PC-9 (cell line): ENCODE measurements at regions not wholly inside any gene's neighbourhood (a gene's known extent, or its start where the extent isn't known, plus 50 kb on each side); places are given as distances from the start of the nearest gene placed in this dataset.

ENCODE experiments used
- BruUV-seq: library from RNA; stranded (reverse); fragments of 400-500 nt; replicated peaks from 2 replicates; lab custom pipeline; 2021; lab: Mats Ljungman, UMichigan
- CTCF ChIA-PET: fragments of 300-600 bp; sonication (Branson Sonifier 250); formaldehyde crosslinking; loops from one replicate; lab custom pipeline; 2022; ENCODE audit warnings: antibody characterized with exemption; lab: Charles Lee
- POLR2A ChIA-PET: fragments of 300-600 bp; sonication (Branson Sonifier 250); formaldehyde crosslinking; loops from one replicate; lab custom pipeline; 2022; ENCODE audit warnings: antibody characterized with exemption; ENCODE audit not compliant: unreplicated experiment; lab: Charles Lee
- DNase-seq, 2 experiments: peaks; one replicate each; pipeline versions ENCODE4 v3.0.0 to v3.0.0-alpha.2; 2015 to 2022; ENCODE audit warnings: mixed read lengths in 1 of 2
- H2AFZ ChIP-seq: fragments of 200-600 bp; sonication (generic); 2 replicates; pipeline ENCODE4 v1.8.1; 2017; ENCODE audit warnings: antibody characterized with exemption
- H3F3A ChIP-seq: fragments of 200-600 bp; sonication (generic); 2 replicates; pipeline ENCODE4 v1.8.1; 2017; ENCODE audit warnings: antibody characterized with exemption, mild to moderate bottlenecking, low read depth; ENCODE audit not compliant: insufficient read depth
- H3K27ac ChIP-seq: fragments of 200-600 bp; sonication (generic); 2 replicates; pipeline ENCODE4 v1.6.1; 2016; ENCODE audit warnings: mixed run types
- H3K27me3 ChIP-seq: fragments of 200-600 bp; sonication (generic); 2 replicates; pipeline ENCODE4 v1.6.1; 2016; ENCODE audit warnings: low read depth, mixed run types; ENCODE audit not compliant: insufficient read depth
- H3K36me3 ChIP-seq: fragments of 200-600 bp; sonication (generic); 2 replicates; pipeline ENCODE4 v1.6.1; 2016; ENCODE audit warnings: low read depth, mixed run types
- H3K4me1 ChIP-seq: fragments of 200-600 bp; sonication (generic); replicated peaks from 2 replicates; pipeline ENCODE4 v1.6.1; 2016; ENCODE audit warnings: mixed run types; ENCODE audit not compliant: insufficient read depth
- H3K4me2 ChIP-seq: fragments of 200-600 bp; sonication (generic); 2 replicates; pipeline ENCODE4 v1.6.1; 2017; ENCODE audit warnings: mixed run types
- H3K4me3 ChIP-seq: fragments of 200-600 bp; sonication (generic); 2 replicates; pipeline ENCODE4 v1.6.1; 2016; ENCODE audit warnings: mixed run types
- H3K79me2 ChIP-seq: fragments of 200-600 bp; sonication (generic); 2 replicates; pipeline ENCODE4 v1.6.1; 2017; ENCODE audit warnings: low read depth, mixed run types
- H3K9me2 ChIP-seq: fragments of 200-600 bp; sonication (generic); 2 replicates; pipeline ENCODE4 v1.8.1; 2017; ENCODE audit warnings: mild to moderate bottlenecking; ENCODE audit not compliant: insufficient read depth
- H3K9me3 ChIP-seq: fragments of 200-600 bp; sonication (generic); 2 replicates; pipeline ENCODE4 v1.8.1; 2016; ENCODE audit warnings: low read depth; ENCODE audit not compliant: insufficient read depth
- H4K20me1 ChIP-seq: fragments of 200-600 bp; sonication (generic); 2 replicates; pipeline ENCODE4 v1.8.1; 2017; ENCODE audit not compliant: insufficient read depth
- EZH2 ChIP-seq: fragments of 200-600 bp; sonication (generic); IDR thresholded peaks from 2 replicates; pipeline ENCODE4 v1.8.0; 2017; ENCODE audit warnings: antibody characterized with exemption, low read depth
- intact Hi-C: fragments of 100-400 bp; cut with micrococcal nuclease; formaldehyde crosslinking; loops from one replicate; pipeline ENCODE4 v1.10.0; 2022; ENCODE audit not compliant: unreplicated experiment
- TF ChIP-seq, protein P1 (sequence below): fragments of 200-600 bp; sonication (generic); conservative IDR thresholded peaks from 2 replicates; pipeline ENCODE4 v1.6.1; 2017; ENCODE audit warnings: mixed run types, antibody characterized with exemption, mild to moderate bottlenecking, moderate library complexity

DNA sequence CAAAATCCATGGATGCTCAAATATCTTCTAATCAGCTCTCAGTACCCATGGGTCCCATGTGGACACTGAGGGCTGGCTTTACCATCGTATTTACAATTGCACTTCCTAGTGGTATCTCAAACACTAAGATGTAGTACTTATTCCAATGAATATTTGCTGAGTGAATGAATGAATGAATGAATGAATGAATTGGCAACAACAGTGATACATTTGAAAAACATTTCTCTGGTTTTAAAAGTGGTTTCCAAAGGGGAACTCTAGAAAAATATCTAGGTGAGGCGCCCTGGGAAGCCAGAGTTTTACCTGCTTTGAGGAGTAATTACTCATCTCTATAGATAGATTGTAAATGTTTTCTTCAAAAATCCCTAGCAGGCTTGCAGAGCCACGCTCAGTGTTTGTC is 76.6 kb downstream of the CYTL1 start:
- CTCF ChIA-PET: no interaction called here
- Histone ChIP-seq H3K9me2 (no peaks in the 10 kb centered on the region), H4K20me1 (no peaks in the 10 kb centered on the region), H3K4me1 (no peaks in the 10 kb centered on the region), H3K27me3 (peaks cover 11% of the 10 kb centered on the region), H2AFZ (no peak overlapping the region), H3K9me3 (no peaks in the 10 kb centered on the region), H3K36me3 (no peaks in the 10 kb centered on the region), H3K4me2 (no peak overlapping the region), H3K79me2 (no peaks in the 10 kb centered on the region), H3K27ac (no peak overlapping the region), H3F3A (no peaks in the 10 kb centered on the region), H3K4me3 (no peak overlapping the region)
- intact Hi-C loops: no loop called here
- POLR2A ChIA-PET: no interaction called here
- BruUV-seq: no TSS peak
- TF ChIP-seq, protein P1, sequence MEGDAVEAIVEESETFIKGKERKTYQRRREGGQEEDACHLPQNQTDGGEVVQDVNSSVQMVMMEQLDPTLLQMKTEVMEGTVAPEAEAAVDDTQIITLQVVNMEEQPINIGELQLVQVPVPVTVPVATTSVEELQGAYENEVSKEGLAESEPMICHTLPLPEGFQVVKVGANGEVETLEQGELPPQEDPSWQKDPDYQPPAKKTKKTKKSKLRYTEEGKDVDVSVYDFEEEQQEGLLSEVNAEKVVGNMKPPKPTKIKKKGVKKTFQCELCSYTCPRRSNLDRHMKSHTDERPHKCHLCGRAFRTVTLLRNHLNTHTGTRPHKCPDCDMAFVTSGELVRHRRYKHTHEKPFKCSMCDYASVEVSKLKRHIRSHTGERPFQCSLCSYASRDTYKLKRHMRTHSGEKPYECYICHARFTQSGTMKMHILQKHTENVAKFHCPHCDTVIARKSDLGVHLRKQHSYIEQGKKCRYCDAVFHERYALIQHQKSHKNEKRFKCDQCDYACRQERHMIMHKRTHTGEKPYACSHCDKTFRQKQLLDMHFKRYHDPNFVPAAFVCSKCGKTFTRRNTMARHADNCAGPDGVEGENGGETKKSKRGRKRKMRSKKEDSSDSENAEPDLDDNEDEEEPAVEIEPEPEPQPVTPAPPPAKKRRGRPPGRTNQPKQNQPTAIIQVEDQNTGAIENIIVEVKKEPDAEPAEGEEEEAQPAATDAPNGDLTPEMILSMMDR: no peak
- no peak for TF ChIP-seq EZH2
- DNase-seq: no peak

GRCh38 chr4:4945021-4945420 is 74.2 kb downstream of the CYTL1 start:
- no peaks in the 10 kb centered on the region for H3K79me2 ChIP-seq
- no TSS peak for BruUV-seq
- H3K4me2 ChIP-seq: no peak overlapping the region
- no peaks in the 10 kb centered on the region for H4K20me1 ChIP-seq
- DNase-seq: no peak
- no peak overlapping the region for H3K27ac ChIP-seq
- H3K4me1 ChIP-seq: no peaks in the 10 kb centered on the region
- TF ChIP-seq, protein P1: no peak
- TF ChIP-seq EZH2: no peak
- no peaks in the 10 kb centered on the region for H3F3A ChIP-seq
- ChIA-PET POLR2A (no interaction called here), CTCF (no interaction called here)
- intact Hi-C loops: no loop called here
- no peaks in the 10 kb centered on the region for H3K36me3 ChIP-seq
- H3K9me2 ChIP-seq: no peaks in the 10 kb centered on the region
- H3K27me3 ChIP-seq: 0 out of 2 replicates have a peak, but pooled peaks cover 4% of the 10 kb centered on the region
- no peaks in the 10 kb centered on the region for H3K9me3 ChIP-seq
- H2AFZ ChIP-seq: no peak overlapping the region
- no peak overlapping the region for H3K4me3 ChIP-seq

DNA sequence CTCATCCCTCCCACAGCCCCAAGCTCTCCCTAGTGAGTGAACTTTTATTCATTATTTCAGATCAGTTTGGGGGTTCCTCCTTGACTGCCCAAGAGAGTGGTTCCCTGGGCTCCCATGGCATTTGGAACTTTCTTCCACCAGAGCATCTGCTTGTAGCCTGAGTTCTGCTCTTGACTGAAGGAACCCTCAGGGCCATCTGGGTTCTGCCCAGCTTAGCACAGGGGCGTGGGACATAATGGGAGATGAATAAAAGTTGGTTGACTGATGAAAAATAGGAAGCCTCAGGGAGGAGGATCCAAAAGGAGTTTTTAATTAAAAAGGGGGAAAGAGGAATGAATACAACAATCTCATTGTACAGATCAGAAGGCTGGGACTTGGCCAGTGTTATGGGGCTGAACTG is 73.4 kb downstream of the CYTL1 start:
- Histone ChIP-seq H3K4me2 (no peak overlapping the region), H2AFZ (no peak overlapping the region), H3F3A (no peaks in the 10 kb centered on the region), H3K27ac (no peak overlapping the region), H3K9me2 (no peaks in the 10 kb centered on the region), H3K4me1 (no peaks in the 10 kb centered on the region), H3K27me3 (0 out of 2 replicates have a peak, but pooled peaks cover 4% of the 10 kb centered on the region), H3K79me2 (no peaks in the 10 kb centered on the region), H3K9me3 (no peaks in the 10 kb centered on the region), H3K4me3 (no peak overlapping the region), H3K36me3 (no peaks in the 10 kb centered on the region), H4K20me1 (no peaks in the 10 kb centered on the region)
- no peak for DNase-seq
- no peak for TF ChIP-seq EZH2
- TF ChIP-seq, protein P1: no peak
- POLR2A ChIA-PET: no interaction called here
- no TSS peak for BruUV-seq
- CTCF ChIA-PET: no interaction called here
- intact Hi-C loops: no loop called here
